AG04449 (cell line): ENCODE measurements at regions not wholly inside any gene's neighbourhood (a gene's known extent, or its start where the extent isn't known, plus 50 kb on each side); places are given as distances from the start of the nearest gene placed in this dataset.

Experiments
- CTCF ChIA-PET: fragments of 350-600 bp; formaldehyde crosslinking; extraction: SDS; loops from one replicate; lab custom pipeline; 2021; ENCODE audit warnings: antibody characterized with exemption; lab: Yijun Ruan, JAX
- POLR2A ChIA-PET: fragments of 400-600, 350-600 bp; formaldehyde crosslinking; extraction: SDS; loops from one replicate; lab custom pipeline; 2020; ENCODE audit warnings: antibody characterized with exemption, inconsistent platforms; lab: Yijun Ruan, JAX
- DNase-seq: peaks from one replicate; pipeline ENCODE4 v3.0.0-alpha.2; 2010; ENCODE audit warnings: low read depth, low spot score
- H3K4me3 ChIP-seq: 2 replicates; pipeline ENCODE4 v1.5.1; 2011; ENCODE audit warnings: low read depth, mild to moderate bottlenecking, control low read depth, low read length
- TF ChIP-seq, protein P1 (sequence below): IDR thresholded peaks from one replicate; pipeline ENCODE4 v1.5.1; 2011; ENCODE audit warnings: mild to moderate bottlenecking, moderate library complexity, low read length, control low read depth, inconsistent platforms; ENCODE audit not compliant: insufficient read depth; ENCODE audit errors: missing control alignments

DNA sequence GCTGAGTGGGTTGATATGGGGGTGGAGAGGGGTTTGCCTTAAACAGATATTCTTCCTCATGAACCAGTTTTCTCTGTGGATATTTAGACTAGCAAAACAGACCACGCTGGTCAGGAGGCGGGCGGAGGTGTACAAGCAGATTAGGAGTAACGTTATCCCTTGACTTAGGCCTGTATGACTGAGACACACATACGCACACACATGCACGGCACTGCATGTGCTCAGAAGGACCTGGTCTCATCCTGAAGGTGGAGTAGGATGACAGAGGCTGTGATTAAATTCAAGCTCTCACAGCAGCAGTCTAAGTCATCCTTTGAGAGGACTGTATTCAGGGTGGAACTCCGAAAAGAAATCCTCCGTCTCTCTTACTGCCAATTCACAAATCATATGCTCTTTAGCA, 209.7 kb downstream of the DIRAS2 start:
- ChIA-PET POLR2A (no interaction called here), CTCF (no interaction called here)
- H3K4me3 ChIP-seq: no peak overlapping the region
- TF ChIP-seq, protein P1, sequence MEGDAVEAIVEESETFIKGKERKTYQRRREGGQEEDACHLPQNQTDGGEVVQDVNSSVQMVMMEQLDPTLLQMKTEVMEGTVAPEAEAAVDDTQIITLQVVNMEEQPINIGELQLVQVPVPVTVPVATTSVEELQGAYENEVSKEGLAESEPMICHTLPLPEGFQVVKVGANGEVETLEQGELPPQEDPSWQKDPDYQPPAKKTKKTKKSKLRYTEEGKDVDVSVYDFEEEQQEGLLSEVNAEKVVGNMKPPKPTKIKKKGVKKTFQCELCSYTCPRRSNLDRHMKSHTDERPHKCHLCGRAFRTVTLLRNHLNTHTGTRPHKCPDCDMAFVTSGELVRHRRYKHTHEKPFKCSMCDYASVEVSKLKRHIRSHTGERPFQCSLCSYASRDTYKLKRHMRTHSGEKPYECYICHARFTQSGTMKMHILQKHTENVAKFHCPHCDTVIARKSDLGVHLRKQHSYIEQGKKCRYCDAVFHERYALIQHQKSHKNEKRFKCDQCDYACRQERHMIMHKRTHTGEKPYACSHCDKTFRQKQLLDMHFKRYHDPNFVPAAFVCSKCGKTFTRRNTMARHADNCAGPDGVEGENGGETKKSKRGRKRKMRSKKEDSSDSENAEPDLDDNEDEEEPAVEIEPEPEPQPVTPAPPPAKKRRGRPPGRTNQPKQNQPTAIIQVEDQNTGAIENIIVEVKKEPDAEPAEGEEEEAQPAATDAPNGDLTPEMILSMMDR: no peak
- no peak for DNase-seq

DNA sequence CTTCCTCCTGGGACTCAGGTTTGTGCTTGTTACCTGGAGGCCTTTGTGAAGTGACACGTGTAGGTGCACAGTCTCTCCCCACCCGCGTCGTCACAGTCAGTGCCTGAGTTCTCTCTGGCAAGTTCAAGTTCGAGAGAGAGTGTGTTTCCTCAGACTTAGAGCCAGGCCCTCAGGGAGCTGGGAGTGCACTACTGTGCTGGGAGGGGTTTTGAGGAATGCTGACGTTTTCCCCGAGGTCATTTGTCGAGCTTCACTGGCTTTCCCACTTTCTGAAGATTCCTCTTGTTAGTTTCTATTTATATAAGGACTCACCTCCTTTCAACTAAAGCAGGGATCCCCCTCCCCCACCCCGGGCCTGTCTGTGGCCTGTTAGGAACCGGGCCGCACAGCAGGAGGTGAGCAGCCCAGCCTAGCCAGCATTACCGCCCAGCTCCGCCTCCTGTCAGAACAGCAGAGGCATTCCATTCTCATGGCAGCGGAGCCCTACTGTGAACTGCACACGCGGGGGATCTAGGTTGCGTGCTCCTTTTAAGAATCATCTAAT, 209.2 kb downstream of the DIRAS2 start:
- DNase-seq: no peak
- no peak overlapping the region for H3K4me3 ChIP-seq
- CTCF ChIA-PET: interaction anchor here (1.1 kb wide), 1 partner anchor 23 kb away, joined by 3 read pairs; no protein-coding TSS in a partner anchor

DNA sequence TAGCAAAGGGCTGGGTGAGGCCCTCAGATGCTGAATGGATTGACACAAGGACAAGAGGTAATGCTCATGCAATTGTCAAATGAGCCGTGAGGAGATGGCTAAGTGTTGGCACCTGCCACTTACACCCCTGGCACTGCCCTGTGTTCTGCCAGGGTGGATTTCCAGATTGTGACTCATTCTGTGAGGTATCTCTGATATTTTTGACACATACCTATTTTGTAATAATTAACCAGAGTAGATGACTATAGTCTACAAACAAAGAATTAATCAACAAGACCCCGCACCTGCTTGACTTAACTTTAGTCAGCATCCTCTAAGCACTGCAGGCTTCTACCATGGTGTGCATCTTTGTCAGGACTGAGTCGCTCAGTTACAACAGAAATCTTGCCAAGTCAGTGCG, 200.8 kb downstream of the DIRAS2 start:
- TF ChIP-seq, protein P1: no peak
- POLR2A ChIA-PET: no interaction called here
- no peak for DNase-seq
- H3K4me3 ChIP-seq: no peak overlapping the region
- CTCF ChIA-PET: no interaction called here

More for the DNA sequence above, 209.2 kb downstream of the DIRAS2 start:
- POLR2A ChIA-PET: no interaction called here
- TF ChIP-seq, protein P1: no peak

DNA sequence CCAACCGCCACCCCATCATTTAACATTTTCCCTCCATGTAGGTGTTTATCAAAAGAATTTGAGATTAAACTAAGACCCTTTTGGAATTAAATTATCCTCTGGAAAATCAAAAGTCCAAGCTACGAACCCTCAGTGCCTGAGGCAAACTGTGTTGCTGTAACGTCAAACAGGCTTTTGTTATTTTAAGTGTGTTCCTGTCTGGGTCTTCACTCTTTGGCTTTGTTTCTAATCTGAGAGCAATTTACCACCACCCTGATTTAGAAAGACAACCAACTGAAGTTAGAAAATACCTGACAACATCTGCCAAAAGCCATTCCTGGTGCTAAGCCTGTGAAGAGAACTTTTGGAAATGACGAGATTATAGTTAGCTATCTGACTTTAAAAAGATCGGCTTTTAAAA, 199.9 kb downstream of the DIRAS2 start:
- no peak overlapping the region for H3K4me3 ChIP-seq
- TF ChIP-seq, protein P1: no peak
- CTCF ChIA-PET: no interaction called here
- POLR2A ChIA-PET: no interaction called here
- no peak for DNase-seq

DNA sequence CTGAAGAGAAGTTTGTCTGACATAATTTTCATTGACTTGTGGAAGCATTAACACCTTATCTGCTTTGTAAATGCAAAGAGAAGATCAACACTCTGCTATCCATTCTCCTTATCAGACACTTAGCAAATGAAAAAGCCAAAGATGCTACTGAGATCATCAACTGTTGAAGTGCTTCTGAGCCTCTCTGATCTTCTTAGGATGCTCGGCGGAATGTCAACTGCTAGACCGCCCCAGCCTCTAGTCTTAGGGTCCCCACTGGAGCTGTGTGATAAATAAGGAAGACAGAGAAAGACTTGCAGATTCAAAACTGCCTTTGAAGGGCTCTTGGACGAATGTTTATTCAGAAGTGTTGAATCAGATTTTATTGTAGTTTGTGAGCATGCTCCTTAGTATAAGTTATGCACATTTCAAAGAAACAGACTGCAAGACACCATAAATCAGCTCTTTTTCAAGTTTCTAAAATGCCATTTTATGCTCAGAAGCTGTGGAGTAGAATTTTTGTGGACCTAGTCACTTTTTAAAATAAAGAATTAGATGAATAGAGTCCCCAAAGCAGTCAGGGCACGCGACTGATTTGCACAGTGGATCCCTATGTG, 197.9 kb downstream of the DIRAS2 start:
- ChIA-PET POLR2A (no interaction called here), CTCF (no interaction called here)
- TF ChIP-seq, protein P1: no peak
- H3K4me3 ChIP-seq: no peak overlapping the region
- no peak for DNase-seq

DNA sequence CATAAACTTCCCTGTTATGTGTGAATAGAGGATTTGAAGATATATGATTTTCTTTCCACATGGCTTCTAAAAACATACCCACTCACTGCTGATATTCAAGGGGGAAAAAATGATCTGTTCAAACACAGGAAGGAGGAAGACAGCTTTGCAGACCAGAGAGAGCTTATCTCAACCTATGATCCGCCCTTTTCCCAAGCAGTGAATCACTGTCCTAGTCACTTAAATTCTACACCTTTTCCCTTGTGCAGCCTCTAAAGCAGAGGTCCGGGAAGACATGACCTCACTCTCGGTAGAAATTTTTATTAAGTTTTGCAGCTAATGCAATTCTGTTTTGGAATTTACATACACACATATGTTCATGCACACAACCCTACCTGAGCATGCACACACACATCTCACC, 197.2 kb downstream of the DIRAS2 start:
- no peak overlapping the region for H3K4me3 ChIP-seq
- ChIA-PET POLR2A (no interaction called here), CTCF (no interaction called here)
- DNase-seq: no peak
- TF ChIP-seq, protein P1: no peak
